ENCODE measurements at regions not wholly inside any gene's neighbourhood (a gene's known extent, or its start where the extent isn't known, plus 50 kb on each side); places are given as distances from the start of the nearest gene placed in this dataset.

DNA sequence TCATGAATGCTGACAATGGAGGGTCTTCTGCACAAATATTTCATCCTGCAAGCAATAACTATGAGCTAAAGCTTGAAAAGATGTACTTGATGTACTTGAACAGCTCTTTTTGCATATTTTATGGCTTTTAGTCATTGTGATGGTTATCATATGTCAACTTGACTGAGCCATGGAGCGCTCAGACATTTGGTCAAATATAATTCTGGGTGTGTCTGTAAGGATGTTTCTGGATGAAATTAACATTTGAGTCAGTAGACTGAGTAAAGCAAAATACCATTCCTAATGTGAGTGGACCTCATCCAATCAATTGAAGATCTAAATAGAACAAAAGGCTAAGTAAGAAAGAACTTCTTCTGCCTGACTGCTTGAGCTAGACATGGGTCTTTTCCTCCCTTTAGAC, 509.0 kb downstream of the BCL11A start:
- TF ChIP-seq, protein P1, sequence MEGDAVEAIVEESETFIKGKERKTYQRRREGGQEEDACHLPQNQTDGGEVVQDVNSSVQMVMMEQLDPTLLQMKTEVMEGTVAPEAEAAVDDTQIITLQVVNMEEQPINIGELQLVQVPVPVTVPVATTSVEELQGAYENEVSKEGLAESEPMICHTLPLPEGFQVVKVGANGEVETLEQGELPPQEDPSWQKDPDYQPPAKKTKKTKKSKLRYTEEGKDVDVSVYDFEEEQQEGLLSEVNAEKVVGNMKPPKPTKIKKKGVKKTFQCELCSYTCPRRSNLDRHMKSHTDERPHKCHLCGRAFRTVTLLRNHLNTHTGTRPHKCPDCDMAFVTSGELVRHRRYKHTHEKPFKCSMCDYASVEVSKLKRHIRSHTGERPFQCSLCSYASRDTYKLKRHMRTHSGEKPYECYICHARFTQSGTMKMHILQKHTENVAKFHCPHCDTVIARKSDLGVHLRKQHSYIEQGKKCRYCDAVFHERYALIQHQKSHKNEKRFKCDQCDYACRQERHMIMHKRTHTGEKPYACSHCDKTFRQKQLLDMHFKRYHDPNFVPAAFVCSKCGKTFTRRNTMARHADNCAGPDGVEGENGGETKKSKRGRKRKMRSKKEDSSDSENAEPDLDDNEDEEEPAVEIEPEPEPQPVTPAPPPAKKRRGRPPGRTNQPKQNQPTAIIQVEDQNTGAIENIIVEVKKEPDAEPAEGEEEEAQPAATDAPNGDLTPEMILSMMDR (IDR thresholded peaks at IDR 0.05): no peak
- no peak overlapping the region for H3K27ac ChIP-seq
- DNase-seq (no peak), ATAC-seq (no peak)
- 94% methylated on average over 1 of the region's 1 CpG for WGBS, 2 donors
- peaks cover 0 to 18% (median 13%) of the 10 kb centered on the region in 9 donors for H3K4me1 ChIP-seq
- intact Hi-C loops (cut with DNase I): no loop called here
- H3K27me3 ChIP-seq: no peaks in the 10 kb centered on the region
- H3K36me3 ChIP-seq: no peaks in the 10 kb centered on the region
- no peaks in the 10 kb centered on the region for H3K9me3 ChIP-seq
- no peak overlapping the region for H3K4me3 ChIP-seq

DNA sequence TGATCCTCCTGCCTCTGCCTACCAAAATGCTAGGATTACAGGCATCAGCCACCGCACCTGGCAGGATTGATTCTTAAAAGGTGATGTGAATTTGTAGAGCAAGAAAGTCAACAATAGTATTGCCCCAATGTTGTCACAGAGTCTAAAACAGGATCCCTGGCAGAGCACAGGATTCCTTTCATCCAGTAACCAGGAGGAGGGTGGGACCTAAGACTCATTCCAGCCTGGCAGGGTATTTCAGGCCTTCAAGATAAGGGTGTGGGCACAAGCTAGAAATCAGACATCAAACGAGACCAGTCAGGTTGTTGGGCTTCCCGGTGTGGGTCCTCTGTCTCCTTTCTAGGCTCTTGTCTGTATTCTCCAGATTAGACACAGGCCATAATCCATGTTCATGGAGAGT, 511.4 kb downstream of the BCL11A start:
- H3K27ac ChIP-seq: no peak overlapping the region
- 61 to 65% methylated on average over 3 of the region's 3 CpGs for WGBS, 2 donors
- no peaks in the 10 kb centered on the region for H3K27me3 ChIP-seq
- ATAC-seq: peak in 4 of 8 donors; percentile 37 to 84 (median 48)
- TF ChIP-seq, protein P1 (IDR thresholded peaks at IDR 0.05): no peak
- intact Hi-C loops (cut with DNase I): no loop called here
- DNase-seq: no peak
- no peaks in the 10 kb centered on the region for H3K36me3 ChIP-seq
- no peaks in the 10 kb centered on the region for H3K9me3 ChIP-seq
- no peak overlapping the region for H3K4me3 ChIP-seq
- peaks cover 0 to 1% (median 0%) of the 10 kb centered on the region in 9 donors for H3K4me1 ChIP-seq

DNA sequence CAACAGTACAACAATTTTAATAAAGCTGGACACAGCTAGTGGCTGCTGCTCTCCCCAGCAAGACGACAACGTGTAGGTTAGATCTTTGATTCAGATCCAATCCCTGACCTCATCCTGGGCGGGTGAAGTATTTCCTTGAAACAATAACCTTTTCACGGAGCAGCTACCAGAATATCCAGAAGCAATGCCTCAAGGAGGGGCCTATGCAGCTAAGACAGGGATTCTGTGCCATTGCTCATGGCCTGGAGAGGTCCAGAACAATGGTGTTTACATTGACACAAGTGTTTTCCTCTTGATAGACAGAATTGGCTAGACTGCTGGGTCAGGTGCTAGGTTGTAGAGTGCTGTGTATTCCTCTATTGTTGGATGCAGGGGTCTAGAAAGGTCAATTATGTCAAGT, 520.1 kb downstream of the BCL11A start:
- no peak overlapping the region for H3K27ac ChIP-seq
- 58 to 69% methylated on average over 4 of the region's 4 CpGs for WGBS, 2 donors
- intact Hi-C loops (cut with DNase I): no loop called here
- TF ChIP-seq, protein P1 (IDR thresholded peaks at IDR 0.05): no peak
- ATAC-seq: no peak
- H3K4me3 ChIP-seq: no peak overlapping the region
- no peaks in the 10 kb centered on the region for H3K27me3 ChIP-seq
- no peaks in the 10 kb centered on the region for H3K4me1 ChIP-seq
- peaks cover 0 to 39% (median 19%) of the 10 kb centered on the region in 11 donors for H3K9me3 ChIP-seq
- no peaks in the 10 kb centered on the region for H3K36me3 ChIP-seq
- no peak for DNase-seq

DNA sequence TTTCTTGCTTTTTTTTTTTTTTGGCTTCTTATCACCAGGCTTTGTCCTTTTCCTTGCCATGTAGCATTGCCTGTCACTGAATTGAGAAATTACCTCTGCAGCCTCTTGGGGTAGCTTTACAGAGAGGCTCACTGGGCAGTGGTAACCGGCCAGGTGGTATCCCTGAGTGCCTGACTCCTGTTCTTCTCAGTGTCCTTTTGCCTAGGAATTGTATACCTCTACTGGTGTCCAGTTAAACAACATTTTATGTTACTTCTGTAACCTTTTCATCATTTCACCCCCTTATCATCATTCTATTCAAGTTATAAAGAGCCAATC, 523.9 kb downstream of the BCL11A start:
- no peaks in the 10 kb centered on the region for H3K36me3 ChIP-seq
- ATAC-seq (no peak), DNase-seq (no peak)
- TF ChIP-seq, protein P1 (IDR thresholded peaks at IDR 0.05): no peak
- H3K4me3 ChIP-seq: no peak overlapping the region
- 77 to 79% methylated on average over 1 of the region's 1 CpG for WGBS, 2 donors
- intact Hi-C loops (cut with DNase I): no loop called here
- no peaks in the 10 kb centered on the region for H3K27me3 ChIP-seq
- no peak overlapping the region for H3K27ac ChIP-seq
- H3K4me1 ChIP-seq: no peaks in the 10 kb centered on the region
- H3K9me3 ChIP-seq: peaks cover 0 to 39% (median 19%) of the 10 kb centered on the region in 11 donors

Measured in heart right ventricle (tissue), 16 donors.